NCI-H82 (cell line): ENCODE measurements at regions not wholly inside any gene's neighbourhood (a gene's known extent, or its start where the extent isn't known, plus 50 kb on each side); places are given as distances from the start of the nearest gene placed in this dataset.
"Not testable (repeated sequence)": the region's sequence is repeated elsewhere in the genome, so short reads cannot be mapped to it uniquely, and the experiment has no call there.

ENCODE experiments used
- DNase-seq: peaks from one replicate; lab custom pipeline; 2025; lab: John Stamatoyannopoulos, UW

DNA sequence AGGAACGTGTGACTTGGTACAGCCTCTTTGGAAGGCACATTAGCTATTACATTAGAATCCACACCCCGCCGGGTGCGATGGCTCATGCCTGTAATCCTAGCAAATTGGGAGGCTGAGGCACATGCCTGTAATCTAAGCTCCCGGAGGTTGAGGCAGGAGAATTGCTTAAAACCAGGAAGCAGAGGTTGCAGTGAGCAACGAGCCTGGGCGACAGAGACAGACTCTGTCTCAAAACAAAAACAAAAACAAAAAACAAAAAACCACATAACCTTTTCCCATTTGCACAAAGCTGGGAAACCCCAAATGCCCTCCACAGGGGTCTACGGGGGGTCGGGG is 82.7 kb upstream of the METTL9 start:
- DNase-seq = not testable (repeated sequence)

DNA sequence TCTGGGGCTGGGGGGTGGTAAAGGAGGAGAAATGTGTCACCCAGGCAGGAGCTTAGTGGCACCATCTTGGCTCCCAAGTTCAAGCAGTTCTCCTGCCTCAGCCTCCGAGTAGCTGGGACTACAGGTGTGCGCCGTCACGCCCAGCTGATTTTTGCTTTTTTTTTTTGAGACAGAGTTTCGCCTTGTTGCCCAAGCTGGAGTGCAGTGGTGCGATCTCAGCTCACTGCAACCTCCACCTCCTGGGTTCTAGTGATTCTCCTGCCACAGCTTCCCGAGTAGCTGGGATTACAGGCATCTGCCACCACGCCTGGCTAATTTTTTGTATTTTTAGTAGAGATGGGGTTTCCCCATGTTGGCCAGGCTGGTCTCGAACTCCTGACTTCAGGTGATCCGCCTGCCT is 82.1 kb upstream of the METTL9 start:
- not testable (repeated sequence) for DNase-seq

DNA sequence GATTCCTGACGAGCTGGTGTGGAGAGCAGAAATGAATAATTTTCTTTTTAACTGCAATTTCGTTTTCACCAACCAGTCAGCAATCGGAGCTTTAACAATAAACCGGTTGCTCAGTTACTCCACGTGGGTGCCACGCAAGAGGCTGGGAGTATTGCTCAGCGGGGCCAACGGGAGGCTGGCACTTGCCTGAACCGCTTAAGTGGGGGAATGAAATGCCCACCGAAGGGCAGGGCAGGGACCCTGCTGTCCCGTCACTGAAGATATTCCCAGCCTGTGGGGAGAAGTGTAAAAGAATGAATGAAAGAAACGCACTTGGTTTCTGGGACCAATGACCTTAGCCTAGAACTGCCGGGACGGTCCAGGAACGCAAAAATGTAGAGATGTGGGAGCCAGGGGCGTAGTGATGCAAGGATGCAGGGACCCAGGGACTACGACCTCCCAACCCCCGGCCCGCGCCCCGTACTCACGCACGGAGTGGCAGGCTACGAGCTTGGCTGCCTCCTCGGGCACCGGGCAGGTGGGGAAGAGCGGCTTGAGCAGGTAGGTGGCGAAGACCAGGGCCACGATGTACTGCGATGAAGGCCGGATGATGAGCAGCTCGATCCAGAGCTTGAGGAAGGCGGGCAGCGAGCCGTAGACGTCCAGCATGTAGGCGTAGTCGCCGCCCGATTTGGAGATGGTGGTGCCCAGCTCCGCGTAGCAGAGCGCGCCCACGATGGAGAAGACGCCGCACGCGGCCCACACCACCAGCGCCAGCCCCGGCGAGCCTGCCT is 79.8 kb upstream of the METTL9 start:
- not testable (repeated sequence) for DNase-seq

DNA sequence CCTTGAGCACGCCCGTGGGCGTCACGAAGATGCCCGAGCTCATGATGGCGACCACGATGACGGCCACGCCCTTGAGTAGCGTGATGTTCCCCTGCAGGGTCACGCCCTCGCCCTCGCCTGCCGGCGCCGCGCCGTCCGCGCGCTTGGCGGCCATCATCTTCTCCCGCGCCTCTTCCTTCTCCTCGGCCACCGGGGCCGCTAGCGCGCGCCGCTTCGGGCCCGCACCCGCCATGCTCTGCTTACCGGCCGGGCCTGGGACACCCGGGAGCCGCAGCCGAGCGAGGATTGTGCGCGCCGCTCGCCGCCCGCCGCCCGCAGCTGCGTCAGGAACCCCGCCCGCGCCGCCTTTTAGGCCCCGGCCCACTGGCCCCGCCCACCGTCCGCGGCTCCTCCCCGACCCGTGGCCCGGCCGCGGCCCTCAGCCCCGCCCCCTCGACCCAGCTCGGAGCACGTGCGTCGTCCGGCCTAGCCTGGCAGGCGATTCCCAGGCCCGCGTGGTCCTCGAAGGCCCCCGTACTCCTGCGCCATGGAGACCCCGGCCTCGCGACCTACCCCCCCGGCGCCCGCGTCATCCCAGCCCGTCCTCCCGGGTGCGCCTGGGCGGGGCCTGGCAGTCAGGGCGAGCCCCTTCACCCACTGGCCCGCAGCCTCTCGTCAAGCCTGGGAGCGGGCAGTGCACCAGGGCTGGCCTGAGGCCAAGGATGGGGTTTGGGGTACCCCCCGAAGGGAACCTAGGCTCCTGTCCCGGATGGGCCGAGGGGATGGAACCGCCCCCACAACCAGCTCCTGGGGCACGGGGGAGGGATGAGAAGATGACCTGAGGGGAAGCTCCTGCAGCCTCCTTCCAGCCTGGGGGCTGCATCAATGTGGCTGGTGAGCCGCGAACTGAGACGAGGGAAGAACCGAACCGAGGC is 79.0 kb upstream of the METTL9 start:
- DNase-seq = peak; percentile 99

DNA sequence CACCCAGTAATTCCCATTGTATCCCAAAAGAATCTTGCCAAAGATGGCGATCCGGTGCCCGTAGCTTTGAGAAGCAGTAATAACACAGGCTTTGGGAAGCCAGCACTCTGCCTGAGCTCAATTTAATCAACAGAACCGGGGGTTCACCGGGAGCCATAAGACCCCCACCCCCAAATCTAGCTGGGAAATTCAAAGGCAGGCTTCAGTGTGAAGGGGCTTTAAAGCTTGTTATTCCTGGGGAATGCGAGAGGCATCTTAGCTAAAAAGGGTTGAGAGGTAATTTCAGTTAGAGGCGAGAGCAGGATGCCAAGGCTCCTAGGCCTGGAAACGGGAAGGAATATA is 78.4 kb upstream of the METTL9 start:
- not testable (repeated sequence) for DNase-seq

DNA sequence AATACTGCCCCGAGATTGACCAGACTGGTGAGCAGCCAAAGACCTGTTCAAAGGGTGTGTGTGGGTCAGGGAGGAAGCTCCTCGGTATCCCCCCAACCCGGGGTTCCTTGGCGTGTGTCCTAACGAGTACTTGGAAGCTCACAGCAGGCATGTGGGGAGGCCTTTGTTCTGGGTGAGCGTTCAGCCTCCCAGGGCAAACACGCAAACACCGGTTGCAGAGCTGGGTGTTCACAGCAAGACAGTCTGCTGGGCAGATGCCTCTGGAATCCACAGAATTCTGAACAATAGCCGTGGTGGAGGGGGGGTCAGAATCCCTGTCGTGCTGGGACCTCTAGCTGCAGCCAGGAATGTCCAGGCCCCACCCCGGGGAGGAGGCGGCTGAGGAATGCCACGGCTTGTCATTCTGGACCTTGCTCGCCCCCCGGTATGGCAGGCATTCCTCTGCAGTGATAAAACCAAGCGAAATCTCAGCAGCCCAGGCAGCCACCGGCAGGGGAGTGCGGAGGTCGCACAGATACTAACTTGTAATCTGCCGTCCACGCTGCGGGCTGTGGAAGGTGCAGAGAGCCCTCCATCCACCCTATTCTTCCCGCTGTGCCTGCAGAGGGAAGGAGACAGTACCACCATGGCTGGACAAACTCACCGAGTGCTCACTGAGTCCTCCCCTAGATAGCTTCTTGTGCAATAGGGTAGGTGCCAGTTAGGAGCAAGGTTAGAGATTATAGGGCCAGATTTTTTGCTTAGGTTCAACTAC is 77.8 kb upstream of the METTL9 start:
- peak; percentile 46 for DNase-seq

DNA sequence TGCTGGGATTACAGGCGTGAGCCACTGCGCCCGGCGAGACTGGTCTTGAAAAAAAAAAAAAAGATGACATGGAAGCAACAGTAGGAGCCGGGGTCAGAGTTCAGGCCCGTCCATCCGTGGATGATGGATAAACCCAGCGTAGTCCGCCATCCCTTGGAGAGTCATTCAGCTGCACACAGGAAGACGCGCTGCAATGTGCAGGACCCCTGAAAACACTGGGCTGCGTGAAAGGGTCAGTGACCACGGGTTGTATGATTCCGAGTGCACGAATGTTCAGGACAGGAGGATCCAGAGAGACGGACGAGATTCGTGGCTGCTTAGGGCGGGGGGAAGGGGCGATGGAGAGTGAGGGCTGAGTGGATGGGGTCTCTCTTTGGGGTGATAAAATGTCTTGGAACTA is 76.5 kb upstream of the METTL9 start:
- not testable (repeated sequence) for DNase-seq

DNA sequence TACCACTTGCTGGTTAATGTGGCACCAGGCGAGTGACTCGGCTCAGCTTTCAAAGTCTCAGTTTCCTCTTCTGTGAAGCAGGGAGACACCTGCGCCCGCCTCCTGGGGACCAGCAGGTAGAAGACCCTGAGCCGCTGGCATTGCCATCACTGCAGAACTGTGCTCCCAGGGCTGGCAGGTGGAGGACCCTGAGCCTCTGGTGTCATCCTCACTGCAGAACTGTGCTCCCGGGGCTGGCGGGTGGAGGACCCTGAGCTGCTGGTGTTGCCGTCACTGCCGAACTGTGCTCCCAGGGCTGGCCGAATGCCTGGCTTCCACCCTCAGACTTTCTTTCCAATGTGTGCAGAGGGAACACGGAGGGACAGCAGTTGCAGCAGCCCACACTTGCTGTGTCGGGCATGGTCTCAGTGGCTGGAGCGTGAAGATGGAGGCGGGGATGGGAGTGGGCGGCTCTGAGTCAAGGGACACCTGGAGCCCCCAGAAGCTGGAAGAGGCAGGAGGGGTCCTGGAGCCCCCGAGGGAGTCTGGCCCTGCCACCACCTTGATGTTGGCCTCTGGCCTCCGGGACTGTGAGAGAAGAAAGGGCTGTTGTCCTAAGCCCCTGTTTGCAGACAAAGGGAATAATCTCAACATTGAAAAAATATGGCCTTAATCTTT is 75.8 kb upstream of the METTL9 start:
- DNase-seq = no peak

DNA sequence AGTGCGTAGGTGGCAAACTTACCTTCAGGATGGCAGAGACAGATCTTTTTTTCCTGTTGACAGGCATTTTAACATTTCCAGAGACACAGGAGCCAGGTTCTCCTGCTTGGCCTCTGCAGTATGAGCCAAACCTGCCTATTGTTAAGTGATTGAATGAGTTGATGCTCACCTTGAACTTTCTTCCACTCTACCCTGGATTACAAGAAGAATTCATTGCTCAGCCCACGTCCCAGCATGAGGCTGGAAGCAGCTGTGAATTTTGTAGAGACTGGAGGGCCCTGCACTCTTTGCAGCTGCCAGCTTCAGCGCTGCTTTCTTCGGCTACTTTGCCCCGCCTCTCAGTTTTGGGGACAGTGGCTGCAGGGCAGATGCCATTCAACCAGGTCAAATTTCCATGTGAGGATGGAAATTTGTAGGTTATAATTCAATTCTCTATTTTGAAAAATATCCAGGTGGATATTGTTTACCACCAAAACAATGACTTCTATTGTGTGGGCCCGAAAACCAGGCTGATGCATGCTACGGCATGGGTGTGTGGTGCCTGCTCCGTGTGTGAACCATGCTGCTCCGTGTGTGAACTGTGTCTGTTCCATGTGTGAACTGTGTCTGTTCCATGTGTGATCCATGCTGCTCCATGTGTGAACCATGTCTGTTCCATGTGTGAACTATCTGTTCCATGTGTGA is 75.2 kb upstream of the METTL9 start:
- no peak for DNase-seq

DNA sequence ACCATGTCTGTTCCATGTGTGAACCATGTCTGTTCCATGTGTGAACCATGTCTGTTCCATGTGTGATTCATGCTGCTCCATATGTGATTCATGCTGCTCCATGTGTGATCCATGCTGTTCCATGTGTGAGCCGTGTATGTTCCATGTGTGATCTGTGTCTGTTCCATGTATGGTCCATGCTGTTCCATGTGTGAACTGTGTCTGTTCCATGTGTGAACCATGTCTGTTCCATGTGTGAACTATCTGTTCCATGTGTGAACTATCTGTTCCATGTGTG is 74.7 kb upstream of the METTL9 start:
- not testable (repeated sequence) for DNase-seq

DNA sequence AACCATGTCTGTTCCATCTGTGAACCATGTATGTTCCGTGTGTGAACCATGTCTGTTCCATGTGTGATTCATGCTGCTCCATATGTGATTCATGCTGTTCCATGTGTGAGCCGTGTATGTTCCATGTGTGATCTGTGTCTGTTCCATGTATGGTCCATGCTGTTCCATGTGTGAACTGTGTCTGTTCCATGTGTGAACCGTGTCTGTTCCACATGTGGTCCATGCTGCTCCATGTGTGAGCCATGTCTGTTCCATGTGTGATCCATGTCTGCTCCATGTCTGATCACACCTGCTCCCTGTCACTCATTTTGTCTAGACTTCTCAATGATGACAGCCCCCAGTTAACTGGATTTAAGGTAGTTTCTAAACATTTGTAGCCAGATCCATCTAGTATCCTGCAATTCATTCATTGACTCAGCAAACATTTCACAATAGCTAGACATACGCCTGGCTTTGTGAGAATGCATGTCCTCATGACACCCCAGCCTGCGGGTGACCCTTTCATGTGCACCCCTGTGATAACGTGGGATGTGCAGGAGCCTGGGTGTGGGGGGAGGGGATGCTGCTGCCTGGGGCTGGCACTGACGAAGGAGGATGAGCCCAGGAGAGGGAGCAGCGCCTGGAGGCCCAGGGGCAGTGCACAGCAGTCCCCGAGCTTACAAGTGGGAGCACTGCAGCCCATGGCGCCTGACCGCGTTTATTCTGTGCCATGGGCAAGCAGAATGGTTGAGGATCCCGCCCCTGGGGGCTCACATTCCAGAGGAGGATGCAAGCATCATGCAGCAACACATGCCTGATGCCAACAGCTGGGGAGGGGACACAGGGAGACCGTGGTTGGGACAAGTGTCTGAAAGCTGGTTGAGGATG is 74.1 kb upstream of the METTL9 start:
- DNase-seq = not testable (repeated sequence)

DNA sequence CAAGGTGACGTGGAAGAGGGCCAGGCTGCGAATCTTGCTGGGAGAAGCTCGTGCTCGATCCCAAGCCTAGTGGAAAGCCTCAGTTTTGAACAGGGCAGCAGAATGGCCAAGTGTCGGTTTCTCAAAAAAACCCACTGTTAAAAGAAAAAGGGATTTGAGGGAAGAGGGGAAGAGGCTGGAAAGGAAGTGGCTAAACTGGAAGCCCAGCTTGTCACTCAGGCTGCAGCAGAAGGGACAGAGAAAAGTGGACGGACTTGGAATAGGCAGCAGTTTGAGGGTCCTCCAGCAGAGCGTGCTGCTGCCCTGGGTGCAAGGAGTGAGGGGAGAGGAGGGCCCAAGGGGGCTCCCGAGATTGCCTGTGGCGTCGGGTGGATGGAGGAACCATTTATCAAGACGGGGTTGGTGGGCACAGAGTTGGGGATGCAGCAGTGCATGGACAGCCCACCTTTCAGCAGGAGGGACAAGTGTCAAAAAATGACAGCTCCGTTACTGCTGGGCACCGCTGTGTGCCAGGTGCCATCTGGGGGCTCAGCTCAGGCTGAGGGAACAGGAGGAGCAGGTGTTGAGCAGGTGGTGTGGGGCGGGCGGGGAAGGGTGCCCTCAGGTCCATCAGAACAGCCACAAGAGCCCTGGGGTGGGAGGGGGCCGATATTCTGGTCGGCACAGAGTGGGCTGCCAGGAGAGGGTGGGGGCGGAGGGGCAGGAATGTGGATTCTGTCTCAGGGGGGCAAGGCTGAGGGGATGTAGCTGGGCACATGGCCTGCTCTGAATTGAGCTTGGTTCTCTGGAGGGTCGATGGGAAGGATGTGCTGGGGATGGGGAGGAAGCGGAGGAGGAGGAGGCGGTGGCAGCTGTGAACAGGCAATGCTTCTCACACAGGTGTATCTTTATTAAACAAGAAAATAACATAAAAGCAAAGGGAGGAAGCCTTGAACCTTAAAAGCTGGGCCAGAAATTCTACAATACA is 73.1 kb upstream of the METTL9 start:
- not testable (repeated sequence) for DNase-seq

DNA sequence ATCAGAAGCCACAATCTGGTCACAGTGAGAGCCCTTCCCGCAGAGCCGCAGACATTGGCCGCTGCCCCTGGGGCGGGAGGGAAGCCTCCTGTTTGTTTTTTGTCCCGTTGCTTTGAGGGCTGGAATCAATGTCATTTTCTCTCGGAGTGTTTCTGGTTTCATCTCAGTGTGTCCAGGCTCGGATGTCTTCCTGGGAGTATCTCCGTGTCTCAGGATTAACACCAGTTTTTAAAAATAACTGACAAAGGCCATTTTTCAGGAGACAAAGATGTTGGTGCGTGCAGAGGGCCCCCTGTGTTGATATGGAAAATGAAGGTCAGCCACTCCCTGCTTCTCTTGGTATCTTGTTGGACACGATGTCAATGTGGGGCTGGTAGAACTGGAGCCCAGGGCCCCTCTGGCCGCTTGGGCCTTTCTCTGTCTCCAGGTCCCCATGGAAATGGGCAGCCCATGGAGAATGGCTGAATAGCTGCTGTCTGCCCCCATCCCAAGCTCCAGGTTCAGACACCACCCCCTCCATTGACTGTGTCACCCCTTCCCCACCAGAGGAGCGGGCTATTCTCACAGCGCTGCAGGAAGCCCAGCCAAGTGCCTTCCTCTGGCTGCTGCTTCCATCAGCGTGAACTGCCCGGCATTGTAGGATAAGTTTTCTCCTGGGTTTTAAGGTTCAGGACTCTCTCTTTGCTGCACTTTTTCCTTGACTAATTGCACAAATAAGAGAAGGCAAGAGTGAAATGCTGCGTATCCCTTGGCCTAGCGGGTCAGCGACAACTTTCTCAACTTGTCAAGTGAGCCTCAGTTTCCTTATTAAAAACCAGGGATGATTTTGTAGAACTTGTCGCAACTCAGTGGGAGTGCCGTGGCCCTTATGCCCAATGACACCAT is 72.2 kb upstream of the METTL9 start:
- DNase-seq = no peak

DNA sequence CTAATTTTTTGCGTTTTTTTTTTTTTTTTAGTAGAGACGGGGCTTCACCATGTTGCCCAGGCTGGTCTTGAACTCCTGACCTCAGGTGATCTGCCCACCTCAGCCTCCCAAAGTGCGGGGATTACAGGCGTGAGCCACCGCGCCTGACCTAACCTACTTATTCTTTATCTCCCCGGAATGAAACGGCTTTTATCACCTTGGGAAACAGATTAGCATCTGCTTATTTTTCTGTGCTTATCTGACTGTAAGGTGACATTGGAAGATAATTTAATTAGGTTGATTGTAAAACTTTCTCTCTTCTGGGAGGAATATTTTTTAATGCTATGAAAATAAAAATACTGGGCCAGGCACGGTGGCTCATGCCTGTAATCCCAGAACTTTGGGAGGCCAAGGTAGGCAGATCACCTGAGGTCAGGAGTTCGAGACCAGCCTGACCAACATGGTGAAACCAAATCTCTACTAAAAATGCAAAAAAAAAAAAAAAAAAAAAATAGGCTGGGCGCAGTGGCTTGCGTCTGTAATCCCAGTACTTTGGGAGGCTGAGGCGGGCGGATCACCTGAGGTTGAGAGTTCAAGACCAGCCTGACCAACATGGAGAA is 70.2 kb upstream of the METTL9 start:
- peak; percentile 73 for DNase-seq

DNA sequence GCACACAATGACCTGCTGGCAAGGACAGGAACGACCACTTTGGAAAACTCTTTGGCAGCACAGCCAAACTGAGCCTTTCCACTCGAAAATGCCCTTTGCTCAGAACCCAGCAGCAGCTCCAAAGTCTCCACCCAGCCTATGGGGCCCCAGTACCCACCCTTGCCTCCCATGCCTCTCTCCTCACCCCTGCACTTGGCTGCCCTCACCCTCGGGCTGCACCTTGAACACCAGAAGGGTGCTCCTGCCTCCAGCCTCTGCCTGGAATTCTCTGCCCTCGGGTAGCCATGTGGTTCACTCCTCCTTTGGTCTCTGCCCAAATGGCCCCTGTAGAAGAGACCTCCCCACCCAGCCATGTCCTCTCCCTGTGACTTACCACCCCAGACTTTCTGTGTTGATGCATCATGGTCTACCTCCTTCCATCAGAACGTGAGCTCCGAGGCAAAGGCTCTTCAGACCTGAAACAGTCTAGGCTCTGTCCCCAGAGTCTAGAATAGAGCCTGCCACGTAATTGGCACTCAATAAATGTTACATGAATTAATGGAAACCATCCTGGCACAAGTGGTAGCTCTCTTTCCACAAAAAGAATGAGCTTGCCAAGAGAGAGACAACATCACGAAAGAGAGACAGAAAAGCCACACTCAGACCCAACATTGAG is 68.5 kb upstream of the METTL9 start:
- DNase-seq = not testable (repeated sequence)

DNA sequence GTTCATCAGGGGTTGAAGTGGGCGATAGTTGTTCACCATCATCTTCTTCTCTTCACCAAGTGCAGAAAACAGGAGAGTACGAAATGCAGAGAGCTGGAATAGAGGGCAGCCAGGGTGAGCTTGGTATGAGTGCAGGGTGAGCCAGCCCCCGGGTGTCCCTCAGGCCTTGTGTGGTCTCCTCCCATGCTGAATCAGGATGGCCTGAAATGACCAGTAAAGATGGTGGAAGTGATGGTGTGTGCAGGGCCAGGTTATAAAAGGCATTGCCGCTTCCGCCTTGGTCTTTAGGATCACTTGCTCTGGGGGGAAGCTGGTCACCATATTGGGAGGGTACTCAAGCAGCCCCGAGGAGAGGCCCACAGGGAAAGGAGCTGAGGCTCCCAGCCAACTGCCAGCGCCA is 66.4 kb upstream of the METTL9 start:
- DNase-seq = not testable (repeated sequence)

DNA sequence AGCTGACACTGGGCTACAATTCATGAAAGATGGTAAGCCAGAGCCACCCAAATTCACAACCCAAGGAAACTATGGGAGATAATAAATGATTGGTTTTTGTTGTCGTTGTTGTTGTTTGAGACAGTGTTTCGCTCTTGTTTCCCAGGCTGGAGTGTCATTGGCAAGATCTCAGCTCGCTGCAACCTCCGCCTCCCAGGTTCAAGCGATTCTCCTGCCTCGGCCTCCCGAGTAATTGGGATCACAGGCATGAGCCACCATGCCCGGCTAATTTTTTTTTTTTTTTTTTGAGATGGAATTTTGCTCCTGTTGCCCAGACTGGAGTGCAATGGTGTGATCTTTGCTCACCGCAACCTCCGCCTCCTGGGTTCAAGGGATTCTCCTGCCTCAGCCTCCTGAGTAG is 65.9 kb upstream of the METTL9 start:
- DNase-seq = not testable (repeated sequence)

DNA sequence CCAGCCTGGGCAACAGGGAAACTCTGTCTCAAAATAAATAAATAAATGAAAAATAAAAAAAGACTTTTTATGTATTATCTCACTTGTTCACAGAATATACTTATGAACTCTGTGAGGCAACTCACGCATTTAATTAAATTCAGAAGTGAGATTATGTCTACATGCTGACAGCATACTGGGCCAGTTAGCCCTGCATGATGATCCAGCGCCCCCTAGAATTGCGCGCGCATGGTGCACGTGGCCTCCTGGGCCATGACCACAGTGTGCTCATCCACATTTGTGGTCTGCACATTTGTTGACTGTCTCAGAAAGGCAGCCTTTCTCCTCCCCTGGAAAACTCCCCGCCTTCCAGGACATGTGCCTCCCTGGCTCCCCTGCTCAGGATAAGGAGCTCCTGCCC is 64.8 kb upstream of the METTL9 start:
- not testable (repeated sequence) for DNase-seq
